ENCODE measurements at regions not wholly inside any gene's neighbourhood (a gene's known extent, or its start where the extent isn't known, plus 50 kb on each side); places are given as distances from the start of the nearest gene placed in this dataset.
"Not testable (repeated sequence)": the region's sequence is repeated elsewhere in the genome, so short reads cannot be mapped to it uniquely, and the experiment has no call there.

GRCh38 chr16:77112746-77113145 is 78.2 kb upstream of the MON1B start:
- no peak overlapping the region for H3K27ac ChIP-seq
- TF ChIP-seq CTCF (conservative IDR thresholded peaks at IDR 0.05): no peak
- TF ChIP-seq ZFX (IDR thresholded peaks at IDR 0.05): no peak

GRCh38 chr16:77113835-77114234 is 77.2 kb upstream of the MON1B start:
- no peak for TF ChIP-seq ZFX (IDR thresholded peaks at IDR 0.05)
- TF ChIP-seq CTCF (conservative IDR thresholded peaks at IDR 0.05): no peak
- H3K27ac ChIP-seq: no peak overlapping the region

- H3K27ac ChIP-seq: not testable (repeated sequence)
These were observed 76.6 kb upstream of the MON1B start for GRCh38 chr16:77114361-77114760.

- no peak overlapping the region for H3K27ac ChIP-seq
- TF ChIP-seq CTCF (conservative IDR thresholded peaks at IDR 0.05): no peak
- no peak for TF ChIP-seq ZFX (IDR thresholded peaks at IDR 0.05)
These were observed 74.1 kb upstream of the MON1B start for GRCh38 chr16:77116856-77117255.

GRCh38 chr16:77117707-77118106 is 73.3 kb upstream of the MON1B start:
- no peak overlapping the region for H3K27ac ChIP-seq
- TF ChIP-seq ZFX (IDR thresholded peaks at IDR 0.05) (no peak), CTCF (conservative IDR thresholded peaks at IDR 0.05) (no peak)

GRCh38 chr16:77131398-77131797 is 59.6 kb upstream of the MON1B start:
- TF ChIP-seq CTCF (conservative IDR thresholded peaks at IDR 0.05): no peak

GRCh38 chr16:77132051-77132618 is 58.9 kb upstream of the MON1B start:
- TF ChIP-seq CTCF (conservative IDR thresholded peaks at IDR 0.05): no peak
- no peak for TF ChIP-seq ZFX (IDR thresholded peaks at IDR 0.05)
- no peak overlapping the region for H3K27ac ChIP-seq

More at GRCh38 chr16:77131398-77131797, 59.6 kb upstream of the MON1B start:
- H3K27ac ChIP-seq: no peak overlapping the region

GRCh38 chr16:77133706-77134105 is 57.3 kb upstream of the MON1B start:
- no peak overlapping the region for H3K27ac ChIP-seq
- TF ChIP-seq ZFX (IDR thresholded peaks at IDR 0.05): no peak
- TF ChIP-seq CTCF (conservative IDR thresholded peaks at IDR 0.05): no peak
